Epithelial cell of proximal tubule (primary cell): ENCODE measurements at regions not wholly inside any gene's neighbourhood (a gene's known extent, or its start where the extent isn't known, plus 50 kb on each side); places are given as distances from the start of the nearest gene placed in this dataset.
"Not testable (repeated sequence)": the region's sequence is repeated elsewhere in the genome, so short reads cannot be mapped to it uniquely, and the experiment has no call there.

Experiments used
- DNase-seq: peaks from one replicate; pipeline ENCODE4 v3.0.0-alpha.2; 2011; ENCODE audit warnings: low read depth
- H3K4me3 ChIP-seq: 2 replicates; pipeline ENCODE4 v1.5.1; 2011; ENCODE audit warnings: low read depth, mild to moderate bottlenecking, low read length
- TF ChIP-seq, protein P1 (sequence below): conservative IDR thresholded peaks from 2 replicates; pipeline ENCODE4 v1.5.1; 2012; ENCODE audit warnings: low read depth, mild to moderate bottlenecking, low read length

DNA sequence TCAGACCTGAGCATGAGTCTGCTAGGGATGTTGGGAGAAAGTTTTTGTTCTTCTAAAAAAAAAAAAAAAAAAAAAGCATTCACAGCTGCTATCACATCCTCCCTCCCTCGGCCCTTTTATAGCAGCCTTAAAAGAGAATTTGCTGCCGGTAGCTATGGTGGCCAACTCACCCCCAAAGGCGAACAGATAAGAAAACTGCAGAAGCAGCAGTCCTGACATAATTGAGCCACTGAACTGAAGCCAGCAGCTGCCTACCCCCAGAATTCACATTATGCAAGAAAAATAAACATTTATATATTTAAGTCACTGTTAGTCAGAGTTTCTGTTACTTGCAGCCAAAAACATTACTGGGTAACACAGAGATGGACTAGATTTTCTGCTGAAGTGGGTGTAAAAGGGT is 124.3 kb upstream of the SMARCA2 start:
- H3K4me3 ChIP-seq: no peak overlapping the region
- DNase-seq: no peak
- TF ChIP-seq, protein P1, sequence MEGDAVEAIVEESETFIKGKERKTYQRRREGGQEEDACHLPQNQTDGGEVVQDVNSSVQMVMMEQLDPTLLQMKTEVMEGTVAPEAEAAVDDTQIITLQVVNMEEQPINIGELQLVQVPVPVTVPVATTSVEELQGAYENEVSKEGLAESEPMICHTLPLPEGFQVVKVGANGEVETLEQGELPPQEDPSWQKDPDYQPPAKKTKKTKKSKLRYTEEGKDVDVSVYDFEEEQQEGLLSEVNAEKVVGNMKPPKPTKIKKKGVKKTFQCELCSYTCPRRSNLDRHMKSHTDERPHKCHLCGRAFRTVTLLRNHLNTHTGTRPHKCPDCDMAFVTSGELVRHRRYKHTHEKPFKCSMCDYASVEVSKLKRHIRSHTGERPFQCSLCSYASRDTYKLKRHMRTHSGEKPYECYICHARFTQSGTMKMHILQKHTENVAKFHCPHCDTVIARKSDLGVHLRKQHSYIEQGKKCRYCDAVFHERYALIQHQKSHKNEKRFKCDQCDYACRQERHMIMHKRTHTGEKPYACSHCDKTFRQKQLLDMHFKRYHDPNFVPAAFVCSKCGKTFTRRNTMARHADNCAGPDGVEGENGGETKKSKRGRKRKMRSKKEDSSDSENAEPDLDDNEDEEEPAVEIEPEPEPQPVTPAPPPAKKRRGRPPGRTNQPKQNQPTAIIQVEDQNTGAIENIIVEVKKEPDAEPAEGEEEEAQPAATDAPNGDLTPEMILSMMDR: no peak

DNA sequence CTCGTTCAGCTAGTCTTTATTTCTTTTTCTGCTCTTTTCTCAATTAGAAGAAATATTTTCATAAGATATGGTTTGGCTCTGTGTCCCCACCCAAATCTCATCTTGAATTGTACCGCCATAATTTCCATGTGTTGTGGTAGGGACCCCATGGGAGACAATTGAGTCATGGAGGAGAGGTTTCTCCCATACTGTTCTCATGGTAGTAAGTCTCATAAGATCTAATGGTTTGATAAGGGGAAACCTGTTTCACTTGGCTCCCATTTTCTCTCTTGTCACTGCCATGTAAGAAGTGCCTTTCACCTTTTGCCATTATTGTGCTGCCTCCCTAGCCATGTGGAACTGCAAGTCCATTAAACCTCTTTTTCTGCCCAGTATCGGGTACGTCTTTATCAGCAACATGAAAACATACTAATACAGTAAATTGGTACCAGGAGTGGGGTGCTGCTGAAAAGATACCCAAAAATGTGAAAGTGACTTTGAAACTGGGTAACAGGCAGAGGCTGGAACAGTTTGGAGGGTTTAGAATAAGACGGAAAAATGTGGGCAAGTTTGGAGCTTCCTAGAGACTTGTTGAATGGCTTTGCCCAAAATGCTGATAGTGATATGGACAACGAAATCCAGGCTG is 112.0 kb upstream of the SMARCA2 start:
- not testable (repeated sequence) for DNase-seq, H3K4me3 ChIP-seq

DNA sequence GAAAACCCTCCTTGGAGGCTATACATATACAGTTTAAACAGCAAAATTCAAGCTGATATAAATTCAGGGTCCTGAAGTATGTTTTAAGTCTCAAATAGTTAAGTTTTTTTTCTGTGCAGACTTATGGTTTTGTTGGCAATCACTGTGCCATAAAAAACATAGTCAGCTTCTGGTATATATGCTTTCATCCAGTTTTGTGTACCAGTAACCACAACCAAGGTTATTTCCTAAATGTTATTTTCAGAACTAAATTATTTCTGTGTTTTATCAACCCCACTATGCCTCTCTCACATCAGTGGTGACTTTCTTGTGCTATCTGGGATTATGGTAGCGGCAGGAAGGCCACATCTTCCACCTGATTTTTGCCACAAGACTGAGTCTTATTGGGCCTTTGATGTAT is 107.7 kb upstream of the SMARCA2 start:
- no peak for DNase-seq
- no peak overlapping the region for H3K4me3 ChIP-seq
- TF ChIP-seq, protein P1: no peak

DNA sequence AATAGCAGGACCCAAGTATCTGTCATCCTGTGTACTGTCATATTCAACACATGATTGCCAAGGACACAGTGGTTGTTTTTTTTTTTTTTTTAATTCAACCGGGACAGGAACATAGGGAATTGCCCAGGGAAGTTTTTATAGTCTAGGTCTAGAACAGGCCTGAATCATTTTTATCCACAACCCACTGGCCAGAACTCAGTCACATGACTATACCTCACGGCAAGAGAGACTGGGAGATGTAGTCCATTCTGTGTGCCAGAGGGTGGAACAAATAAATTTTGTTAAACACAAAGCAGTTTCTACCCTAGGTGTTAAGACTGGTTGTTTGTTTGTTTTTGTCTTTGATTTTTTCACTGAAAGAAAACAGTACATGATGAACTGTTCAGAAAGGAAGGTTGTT is 105.8 kb upstream of the SMARCA2 start:
- no peak for DNase-seq
- H3K4me3 ChIP-seq: no peak overlapping the region
- TF ChIP-seq, protein P1: no peak

DNA sequence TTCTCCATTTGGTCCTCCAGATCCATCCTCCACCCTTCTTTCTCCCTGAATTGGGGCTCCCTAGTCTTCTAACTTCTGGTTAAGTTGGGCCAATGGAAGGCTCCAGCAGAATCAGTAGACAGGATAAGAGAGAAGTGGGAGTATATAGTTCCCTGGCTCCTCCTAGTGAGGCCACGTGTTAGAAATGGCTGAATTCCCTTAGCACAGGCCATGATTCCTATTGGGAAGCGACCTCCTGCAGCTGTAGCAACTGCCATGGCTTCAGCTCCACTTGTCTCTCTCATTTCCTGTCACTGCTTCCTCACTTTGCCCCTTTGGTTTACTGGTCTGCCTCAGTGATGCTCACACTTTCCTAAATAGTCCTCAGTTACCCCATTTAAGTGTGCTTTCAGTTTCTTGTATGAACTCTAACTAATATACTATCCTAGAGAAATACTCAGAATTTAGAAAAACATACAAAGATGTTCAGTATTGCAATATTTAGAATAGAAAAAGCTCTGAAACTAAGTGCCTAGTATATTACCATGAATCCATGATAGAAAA is 104.8 kb upstream of the SMARCA2 start:
- TF ChIP-seq, protein P1: no peak
- H3K4me3 ChIP-seq: no peak overlapping the region
- DNase-seq: no peak

DNA sequence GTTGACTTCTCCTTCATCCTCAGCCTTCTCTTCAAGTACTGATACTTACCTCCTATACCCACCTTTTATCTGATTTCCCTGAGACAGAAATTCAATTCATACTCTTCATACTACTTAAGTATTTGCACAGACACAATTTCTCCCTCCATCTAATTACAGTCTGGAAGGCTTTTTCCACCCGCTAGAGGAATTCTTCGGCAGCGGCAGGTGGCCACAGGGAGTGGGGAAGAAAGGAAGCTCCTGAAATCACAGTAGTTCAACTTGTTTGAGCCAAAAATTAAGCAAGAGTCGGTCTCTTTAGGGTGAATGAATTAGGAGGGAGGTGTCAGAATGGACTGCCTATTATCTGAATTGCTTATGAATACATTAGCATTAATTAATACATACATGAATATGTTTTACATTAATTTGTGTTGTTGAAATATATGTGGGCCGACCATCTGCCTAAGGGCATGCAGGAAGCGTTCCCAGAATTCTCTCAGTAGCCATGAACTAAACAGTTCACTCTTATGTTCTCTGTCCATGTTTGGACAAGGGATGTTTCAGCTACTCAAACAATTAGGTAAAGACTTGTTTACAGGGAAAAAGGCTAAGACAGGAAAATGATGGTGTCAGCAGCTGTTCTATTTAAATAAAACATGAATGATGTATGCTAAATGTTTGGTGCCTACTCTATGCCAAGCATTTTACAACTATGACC is 101.4 kb upstream of the SMARCA2 start:
- TF ChIP-seq, protein P1: no peak
- H3K4me3 ChIP-seq: no peak overlapping the region
- DNase-seq: no peak

DNA sequence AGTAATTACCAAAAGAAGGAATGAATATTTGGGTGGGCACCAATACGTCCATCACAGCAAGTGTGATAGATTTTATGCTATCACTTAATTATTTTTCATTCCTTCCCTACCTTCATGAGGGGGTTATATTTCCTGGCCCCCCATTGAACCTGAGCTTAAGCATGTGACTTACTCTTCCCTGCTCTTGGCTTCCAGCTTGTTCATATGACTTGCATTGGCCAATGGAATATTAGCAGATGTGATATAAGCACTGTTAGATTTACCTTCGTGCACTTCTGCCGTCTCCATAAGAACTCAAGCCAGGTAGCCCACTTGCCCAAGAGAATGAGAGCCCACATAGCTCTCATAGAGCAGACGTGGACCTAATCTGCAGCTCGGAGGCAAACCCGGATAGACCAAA is 99.1 kb upstream of the SMARCA2 start:
- no peak overlapping the region for H3K4me3 ChIP-seq
- TF ChIP-seq, protein P1: no peak

More for the DNA sequence above, 99.1 kb upstream of the SMARCA2 start:
- DNase-seq: no peak
